ENCODE measurements at regions not wholly inside any gene's neighbourhood (a gene's known extent, or its start where the extent isn't known, plus 50 kb on each side); places are given as distances from the start of the nearest gene placed in this dataset.

- Histone ChIP-seq H3K9me2 (replicated peaks; ENCODE audit: low read depth, low read length) (0 out of 2 replicates have a peak, but pooled peaks cover 3% of the 10 kb centered on the region), H3K9ac (ENCODE audit: low read depth, low read length, poor library complexity, severe bottlenecking) (no peak overlapping the region), H3F3A (ENCODE audit: low read depth) (no peaks in the 10 kb centered on the region), H3K27me3 (ENCODE audit: insufficient read depth, low read length, poor library complexity, severe bottlenecking) (no peaks in the 10 kb centered on the region), H3K79me2 (ENCODE audit: insufficient read depth, low read length) (no peaks in the 10 kb centered on the region), H2AFZ (ENCODE audit: low read length) (no peak overlapping the region), H3K9me3 (ENCODE audit: insufficient read depth, low read depth, low read length) (no peaks in the 10 kb centered on the region), H3K4me3 (ENCODE audit: low read length, poor library complexity, severe bottlenecking) (no peak overlapping the region), H3K4me1 (ENCODE audit: insufficient read depth, low read length, poor library complexity, severe bottlenecking) (no peaks in the 10 kb centered on the region), H3K36me3 (ENCODE audit: insufficient read depth, low read length) (no peaks in the 10 kb centered on the region), H3K4me2 (ENCODE audit: low read depth, low read length, poor library complexity, severe bottlenecking) (no peak overlapping the region), H4K20me1 (ENCODE audit: insufficient read depth, low read length, poor library complexity, severe bottlenecking) (no peaks in the 10 kb centered on the region)
- TF ChIP-seq, protein P1, sequence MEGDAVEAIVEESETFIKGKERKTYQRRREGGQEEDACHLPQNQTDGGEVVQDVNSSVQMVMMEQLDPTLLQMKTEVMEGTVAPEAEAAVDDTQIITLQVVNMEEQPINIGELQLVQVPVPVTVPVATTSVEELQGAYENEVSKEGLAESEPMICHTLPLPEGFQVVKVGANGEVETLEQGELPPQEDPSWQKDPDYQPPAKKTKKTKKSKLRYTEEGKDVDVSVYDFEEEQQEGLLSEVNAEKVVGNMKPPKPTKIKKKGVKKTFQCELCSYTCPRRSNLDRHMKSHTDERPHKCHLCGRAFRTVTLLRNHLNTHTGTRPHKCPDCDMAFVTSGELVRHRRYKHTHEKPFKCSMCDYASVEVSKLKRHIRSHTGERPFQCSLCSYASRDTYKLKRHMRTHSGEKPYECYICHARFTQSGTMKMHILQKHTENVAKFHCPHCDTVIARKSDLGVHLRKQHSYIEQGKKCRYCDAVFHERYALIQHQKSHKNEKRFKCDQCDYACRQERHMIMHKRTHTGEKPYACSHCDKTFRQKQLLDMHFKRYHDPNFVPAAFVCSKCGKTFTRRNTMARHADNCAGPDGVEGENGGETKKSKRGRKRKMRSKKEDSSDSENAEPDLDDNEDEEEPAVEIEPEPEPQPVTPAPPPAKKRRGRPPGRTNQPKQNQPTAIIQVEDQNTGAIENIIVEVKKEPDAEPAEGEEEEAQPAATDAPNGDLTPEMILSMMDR (conservative IDR thresholded peaks at IDR 0.05; ENCODE audit: low read length), result no peak
- TF ChIP-seq EZH2phosphoT487 (IDR thresholded peaks at IDR 0.05; ENCODE audit: borderline replicate concordance), result no peak
Measured at GRCh38 chr20:39913274-39913673, 775.8 kb downstream of the MAFB start.

GRCh38 chr20:39911497-39911896 lies 777.5 kb downstream of the MAFB start:
- TF ChIP-seq EZH2phosphoT487 (IDR thresholded peaks at IDR 0.05; ENCODE audit: borderline replicate concordance), result no peak
- TF ChIP-seq, protein P1 (conservative IDR thresholded peaks at IDR 0.05; ENCODE audit: low read length), result no peak
- H3K4me2 ChIP-seq (ENCODE audit: low read depth, low read length, poor library complexity, severe bottlenecking), result no peak overlapping the region
- no peaks in the 10 kb centered on the region for H3F3A ChIP-seq (ENCODE audit: low read depth)
- no peaks in the 10 kb centered on the region for H3K9me2 ChIP-seq (replicated peaks; ENCODE audit: low read depth, low read length)
- H3K9me3 ChIP-seq (ENCODE audit: insufficient read depth, low read depth, low read length), result no peaks in the 10 kb centered on the region
- no peaks in the 10 kb centered on the region for H3K36me3 ChIP-seq (ENCODE audit: insufficient read depth, low read length)
- H3K27me3 ChIP-seq (ENCODE audit: insufficient read depth, low read length, poor library complexity, severe bottlenecking), result peaks cover 4% of the 10 kb centered on the region
- H3K4me1 ChIP-seq (ENCODE audit: insufficient read depth, low read length, poor library complexity, severe bottlenecking), result no peaks in the 10 kb centered on the region
- H3K79me2 ChIP-seq (ENCODE audit: insufficient read depth, low read length), result no peaks in the 10 kb centered on the region
- H4K20me1 ChIP-seq (ENCODE audit: insufficient read depth, low read length, poor library complexity, severe bottlenecking), result no peaks in the 10 kb centered on the region
- no peak overlapping the region for H3K4me3 ChIP-seq (ENCODE audit: low read length, poor library complexity, severe bottlenecking)
- H3K9ac ChIP-seq (ENCODE audit: low read depth, low read length, poor library complexity, severe bottlenecking), result no peak overlapping the region
- H2AFZ ChIP-seq (ENCODE audit: low read length), result no peak overlapping the region

GRCh38 chr20:39910536-39910935 lies 778.5 kb downstream of the MAFB start:
- Histone ChIP-seq H3K9ac (ENCODE audit: low read depth, low read length, poor library complexity, severe bottlenecking) (no peak overlapping the region), H2AFZ (ENCODE audit: low read length) (no peak overlapping the region), H3K4me2 (ENCODE audit: low read depth, low read length, poor library complexity, severe bottlenecking) (no peak overlapping the region)

More at GRCh38 chr20:39910536-39910935, 778.5 kb downstream of the MAFB start:
- H3K9me2 ChIP-seq (replicated peaks; ENCODE audit: low read depth, low read length), result no peaks in the 10 kb centered on the region
- peaks cover 4% of the 10 kb centered on the region for H3K27me3 ChIP-seq (ENCODE audit: insufficient read depth, low read length, poor library complexity, severe bottlenecking)
- no peaks in the 10 kb centered on the region for H3K79me2 ChIP-seq (ENCODE audit: insufficient read depth, low read length)
- H3K4me3 ChIP-seq (ENCODE audit: low read length, poor library complexity, severe bottlenecking), result no peak overlapping the region
- H4K20me1 ChIP-seq (ENCODE audit: insufficient read depth, low read length, poor library complexity, severe bottlenecking), result no peaks in the 10 kb centered on the region
- TF ChIP-seq, protein P1 (conservative IDR thresholded peaks at IDR 0.05; ENCODE audit: low read length), result no peak
- no peak for TF ChIP-seq EZH2phosphoT487 (IDR thresholded peaks at IDR 0.05; ENCODE audit: borderline replicate concordance)
- no peaks in the 10 kb centered on the region for H3K4me1 ChIP-seq (ENCODE audit: insufficient read depth, low read length, poor library complexity, severe bottlenecking)
- H3K9me3 ChIP-seq (ENCODE audit: insufficient read depth, low read depth, low read length), result no peaks in the 10 kb centered on the region
- no peaks in the 10 kb centered on the region for H3K36me3 ChIP-seq (ENCODE audit: insufficient read depth, low read length)
- no peaks in the 10 kb centered on the region for H3F3A ChIP-seq (ENCODE audit: low read depth)
